NCI-H1930 (cell line): ENCODE measurements at regions not wholly inside any gene's neighbourhood (a gene's known extent, or its start where the extent isn't known, plus 50 kb on each side); places are given as distances from the start of the nearest gene placed in this dataset.
"Not testable (repeated sequence)": the region's sequence is repeated elsewhere in the genome, so short reads cannot be mapped to it uniquely, and the experiment has no call there.

ENCODE experiments used
- DNase-seq, 2 experiments: peaks; one replicate each; lab custom pipeline; 2025; lab: John Stamatoyannopoulos, UW

GRCh38 chr6:158881884-158882283 is 62.7 kb upstream of the EZR start:
- not testable (repeated sequence) for DNase-seq

- DNase-seq = not testable (repeated sequence)
These were observed 62.1 kb upstream of the EZR start for GRCh38 chr6:158881276-158881675.

GRCh38 chr6:158879180-158879579 is 60.0 kb upstream of the EZR start:
- DNase-seq = no peak

GRCh38 chr6:158877716-158878115 is 58.5 kb upstream of the EZR start:
- no peak for DNase-seq

- DNase-seq = no peak
These were observed 57.7 kb upstream of the EZR start for GRCh38 chr6:158876886-158877285.

- DNase-seq = no peak
These were observed 51.4 kb upstream of the EZR start for GRCh38 chr6:158870649-158870957.

GRCh38 chr6:158869826-158870648 is 50.9 kb upstream of the EZR start:
- no peak for DNase-seq

- peak; percentile 83 to 89 for DNase-seq
These were observed 50.0 kb upstream of the EZR start for GRCh38 chr6:158868890-158869825.
